Activated CD4-positive, alpha-beta memory T cell treated with anti-CD3 and anti-CD28 coated beads, Interleukin-2, amount 10 ng/mL, durations not matched to agents 7 days and 5 days (primary cell): ENCODE measurements at regions not wholly inside any gene's neighbourhood (a gene's known extent, or its start where the extent isn't known, plus 50 kb on each side); places are given as distances from the start of the nearest gene placed in this dataset.
"Not testable (repeated sequence)": the region's sequence is repeated elsewhere in the genome, so short reads cannot be mapped to it uniquely, and the experiment has no call there.

Source experiments
- CTCF ChIA-PET: fragments of 350-600 bp; sonication (Branson Sonifier 250); formaldehyde crosslinking; loops from one replicate; lab custom pipeline; 2021; ENCODE audit warnings: antibody characterized with exemption, inconsistent platforms; lab: Charles Lee
- POLR2A ChIA-PET: fragments of 350-600 bp; sonication (Branson Sonifier 250); formaldehyde crosslinking; loops from one replicate; lab custom pipeline; 2021; ENCODE audit warnings: antibody characterized with exemption; lab: Charles Lee
- DNase-seq: peaks from one replicate; pipeline ENCODE4 v3.0.0-alpha.2; 2020
- H3K27ac Mint-ChIP-seq: one replicate; pipeline ENCODE4 v1.8.0; 2021; ENCODE audit warnings: mild to moderate bottlenecking, mixed read lengths
- H3K27me3 Mint-ChIP-seq: one replicate; pipeline ENCODE4 v1.8.0; 2021; ENCODE audit warnings: mixed read lengths
- H3K36me3 Mint-ChIP-seq: one replicate; pipeline ENCODE4 v1.8.0; 2021; ENCODE audit warnings: low read depth, mixed read lengths
- H3K4me1 Mint-ChIP-seq: one replicate; pipeline ENCODE4 v1.8.0; 2021; ENCODE audit warnings: mixed read lengths
- H3K4me3 Mint-ChIP-seq: one replicate; pipeline ENCODE4 v1.8.0; 2021; ENCODE audit warnings: mild to moderate bottlenecking, mixed read lengths
- H3K9me3 Mint-ChIP-seq: one replicate; pipeline ENCODE4 v1.8.0; 2021; ENCODE audit warnings: mixed read lengths

GRCh38 chr6:11845664-11846577 lies 67.3 kb upstream of the ADTRP start:
- Mint-ChIP-seq H3K36me3 (no peaks in the 10 kb centered on the region), H3K4me1 (no peaks in the 10 kb centered on the region), H3K9me3 (no peaks in the 10 kb centered on the region), H3K27ac (no peak overlapping the region), H3K4me3 (no peak overlapping the region), H3K27me3 (peaks cover 2% of the 10 kb centered on the region)
- POLR2A ChIA-PET: no interaction called here
- no peak for DNase-seq
- CTCF ChIA-PET: no interaction called here

- H3K27ac Mint-ChIP-seq, CTCF ChIA-PET, H3K9me3 Mint-ChIP-seq, H3K36me3 Mint-ChIP-seq, POLR2A ChIA-PET, H3K4me1 Mint-ChIP-seq, H3K4me3 Mint-ChIP-seq, DNase-seq: not testable (repeated sequence)
- peaks cover 13% of the 10 kb centered on the region for H3K27me3 Mint-ChIP-seq
Observed at GRCh38 chr6:11842795-11843194, 64.2 kb upstream of the ADTRP start.

GRCh38 chr6:11835065-11835464 lies 56.5 kb upstream of the ADTRP start:
- H3K36me3 Mint-ChIP-seq: no peaks in the 10 kb centered on the region
- H3K27me3 Mint-ChIP-seq: peaks cover 5% of the 10 kb centered on the region
- peaks cover 4% of the 10 kb centered on the region for H3K9me3 Mint-ChIP-seq
- H3K4me1 Mint-ChIP-seq: no peaks in the 10 kb centered on the region
- no peak overlapping the region for H3K4me3 Mint-ChIP-seq
- ChIA-PET CTCF (no interaction called here), POLR2A (no interaction called here)
- no peak for DNase-seq
- H3K27ac Mint-ChIP-seq: no peak overlapping the region

GRCh38 chr6:11833626-11834592 lies 55.3 kb upstream of the ADTRP start:
- ChIA-PET POLR2A (interaction anchor here (0.7 kb wide), 1 partner anchor 16 kb away, joined by 3 read pairs; no protein-coding TSS in a partner anchor), CTCF (no interaction called here)
- DNase-seq: no peak
- Mint-ChIP-seq H3K9me3 (no peaks in the 10 kb centered on the region), H3K4me3 (no peak overlapping the region), H3K27me3 (no peaks in the 10 kb centered on the region), H3K36me3 (no peaks in the 10 kb centered on the region), H3K4me1 (no peaks in the 10 kb centered on the region), H3K27ac (no peak overlapping the region)

GRCh38 chr6:11831653-11832052 lies 53.0 kb upstream of the ADTRP start:
- POLR2A ChIA-PET: no interaction called here
- no peaks in the 10 kb centered on the region for H3K27me3 Mint-ChIP-seq

GRCh38 chr6:11830520-11830919 lies 51.9 kb upstream of the ADTRP start:
- DNase-seq: no peak
- Mint-ChIP-seq H3K4me1 (no peaks in the 10 kb centered on the region), H3K9me3 (no peaks in the 10 kb centered on the region), H3K27me3 (no peaks in the 10 kb centered on the region), H3K4me3 (no peak overlapping the region), H3K36me3 (no peaks in the 10 kb centered on the region), H3K27ac (no peak overlapping the region)
- CTCF ChIA-PET: no interaction called here
- POLR2A ChIA-PET: no interaction called here

More at GRCh38 chr6:11831653-11832052, 53.0 kb upstream of the ADTRP start:
- DNase-seq: no peak
- Mint-ChIP-seq H3K4me3 (no peak overlapping the region), H3K36me3 (no peaks in the 10 kb centered on the region), H3K27ac (no peak overlapping the region), H3K4me1 (no peaks in the 10 kb centered on the region), H3K9me3 (no peaks in the 10 kb centered on the region)
- CTCF ChIA-PET: no interaction called here

GRCh38 chr6:11830105-11830504 lies 51.5 kb upstream of the ADTRP start:
- POLR2A ChIA-PET: no interaction called here
- Mint-ChIP-seq H3K4me1 (peaks cover 1% of the 10 kb centered on the region), H3K4me3 (no peak overlapping the region), H3K36me3 (no peaks in the 10 kb centered on the region), H3K27me3 (no peaks in the 10 kb centered on the region), H3K27ac (no peak overlapping the region), H3K9me3 (no peaks in the 10 kb centered on the region)
- DNase-seq: no peak
- CTCF ChIA-PET: no interaction called here

GRCh38 chr6:11828262-11828870 lies 49.8 kb upstream of the ADTRP start:
- Mint-ChIP-seq H3K4me3 (no peak overlapping the region), H3K27me3 (no peaks in the 10 kb centered on the region), H3K4me1 (peaks cover 2% of the 10 kb centered on the region), H3K27ac (no peak overlapping the region), H3K36me3 (no peaks in the 10 kb centered on the region), H3K9me3 (no peaks in the 10 kb centered on the region)
- ChIA-PET POLR2A (no interaction called here), CTCF (no interaction called here)
- DNase-seq: no peak
